Neuronal stem cell (in vitro differentiated cells): ENCODE measurements at regions not wholly inside any gene's neighbourhood (a gene's known extent, or its start where the extent isn't known, plus 50 kb on each side); places are given as distances from the start of the nearest gene placed in this dataset.
A peak's percentile ranks its signal among the peaks of the same experiment; 100 is the strongest.

ENCODE experiments used
- DNase-seq: peaks from one replicate; pipeline ENCODE4 v3.0.0-alpha.2; 2013; ENCODE audit warnings: low spot score
- H2AFZ ChIP-seq: one replicate; pipeline ENCODE4 v1.6.1; 2013; ENCODE audit warnings: mild to moderate bottlenecking, low read length, inconsistent platforms
- H2AK5ac ChIP-seq: 2 replicates; pipeline ENCODE4 v1.6.1; 2013; ENCODE audit warnings: low read depth, mild to moderate bottlenecking, inconsistent platforms, low read length, moderate library complexity, mixed read lengths
- H2BK120ac ChIP-seq: 2 replicates; pipeline ENCODE4 v1.6.1; 2013; ENCODE audit warnings: low read depth, mild to moderate bottlenecking, inconsistent platforms, low read length, moderate library complexity, mixed read lengths
- H2BK12ac ChIP-seq: one replicate; pipeline ENCODE4 v1.6.1; 2013; ENCODE audit warnings: low read length, inconsistent platforms
- H2BK15ac ChIP-seq: 2 replicates; pipeline ENCODE4 v1.6.1; 2013; ENCODE audit warnings: mild to moderate bottlenecking, low read length, inconsistent platforms, mixed read lengths
- H2BK5ac ChIP-seq: one replicate; pipeline ENCODE4 v1.6.1; 2013; ENCODE audit warnings: inconsistent platforms, mild to moderate bottlenecking, low read length, moderate library complexity
- H3K14ac ChIP-seq: one replicate; pipeline ENCODE4 v1.6.1; 2013; ENCODE audit warnings: low read length, inconsistent platforms
- H3K18ac ChIP-seq: 2 replicates; pipeline ENCODE4 v1.6.1; 2013; ENCODE audit warnings: low read length, inconsistent platforms
- H3K23ac ChIP-seq: 2 replicates; pipeline ENCODE4 v1.6.1; 2013; ENCODE audit warnings: low read depth, mild to moderate bottlenecking, mixed read lengths, low read length, inconsistent platforms; ENCODE audit not compliant: poor library complexity
- H3K27ac ChIP-seq: replicated peaks from 3 replicates; pipeline ENCODE4 v1.5.1; 2013; ENCODE audit warnings: low read length, inconsistent platforms
- H3K27me3 ChIP-seq, 3 experiments: 2 replicates each; pipeline ENCODE4 v1.6.1; 2013; ENCODE audit warnings: low read length in 3 of 3, mild to moderate bottlenecking in 2 of 3, inconsistent platforms in 1 of 3, low read depth in 1 of 3, mixed read lengths in 1 of 3, moderate library complexity in 1 of 3; ENCODE audit not compliant: control insufficient read depth in 3 of 3, insufficient read depth in 3 of 3
- H3K36me3 ChIP-seq, 2 donors: replicated peaks in 1 of 2; 2 replicates each; pipeline ENCODE4 v1.6.1; 2013; ENCODE audit warnings: low read length in 2 of 2; ENCODE audit not compliant: control insufficient read depth in 2 of 2, insufficient read depth in 2 of 2
- H3K4ac ChIP-seq: 2 replicates; pipeline ENCODE4 v1.6.1; 2013; ENCODE audit warnings: inconsistent platforms, mild to moderate bottlenecking, low read length, moderate library complexity
- H3K4me1 ChIP-seq, 2 donors: 1 replicate in 1 of 2; 2 replicates in 1 of 2; pipeline ENCODE4 v1.6.1; 2013; ENCODE audit warnings: low read length in 2 of 2, low read depth in 1 of 2; ENCODE audit not compliant: control insufficient read depth in 2 of 2, insufficient read depth in 1 of 2
- H3K4me2 ChIP-seq: one replicate; pipeline ENCODE4 v1.6.1; 2013; ENCODE audit warnings: mild to moderate bottlenecking, low read length, inconsistent platforms; ENCODE audit not compliant: insufficient read depth, poor library complexity, severe bottlenecking
- H3K4me3 ChIP-seq, 2 donors: 2 replicates each; pipeline ENCODE4 v1.5.1; 2013; ENCODE audit warnings: low read length in 2 of 2, mild to moderate bottlenecking in 2 of 2, inconsistent platforms in 1 of 2, moderate library complexity in 1 of 2
- H3K79me1 ChIP-seq: one replicate; pipeline ENCODE4 v1.6.1; 2013; ENCODE audit warnings: low read depth, mild to moderate bottlenecking, inconsistent platforms, low read length, moderate library complexity
- H3K9ac ChIP-seq: one replicate; pipeline ENCODE4 v1.6.1; 2013; ENCODE audit warnings: mild to moderate bottlenecking, low read depth, low read length, inconsistent platforms; ENCODE audit not compliant: poor library complexity
- H3K9me3 ChIP-seq, 2 donors: replicated peaks in 1 of 2; 2 replicates each; pipeline versions ENCODE3 to v1.6.1; 2013; ENCODE audit warnings: low read length in 2 of 2, mild to moderate bottlenecking in 2 of 2, inconsistent platforms in 1 of 2, low read depth in 1 of 2, mixed read lengths in 1 of 2, moderate library complexity in 1 of 2; ENCODE audit not compliant: control insufficient read depth in 2 of 2, insufficient read depth in 1 of 2
- H4K8ac ChIP-seq: one replicate; pipeline ENCODE4 v1.6.1; 2013; ENCODE audit warnings: low read depth, mild to moderate bottlenecking, inconsistent platforms, low read length, moderate library complexity
- H4K91ac ChIP-seq: one replicate; pipeline ENCODE4 v1.6.1; 2013; ENCODE audit warnings: low read length, low read depth, mild to moderate bottlenecking, inconsistent platforms; ENCODE audit not compliant: poor library complexity
- WGBS, 2 donors: extraction: QIAGEN DNeasy Blood & Tissue Kit; methylation state at CpG; one replicate each; pipeline ENCODE4 v1.1.7; 2013; ENCODE audit warnings: missing lambda C conversion rate in 2 of 2, mixed read lengths in 1 of 2; ENCODE audit not compliant: insufficient read length in 2 of 2, insufficient replicate concordance in 1 of 2; ENCODE audit errors: extremely low coverage in 2 of 2; 5-methylcytosine and 5-hydroxymethylcytosine counted together

DNA sequence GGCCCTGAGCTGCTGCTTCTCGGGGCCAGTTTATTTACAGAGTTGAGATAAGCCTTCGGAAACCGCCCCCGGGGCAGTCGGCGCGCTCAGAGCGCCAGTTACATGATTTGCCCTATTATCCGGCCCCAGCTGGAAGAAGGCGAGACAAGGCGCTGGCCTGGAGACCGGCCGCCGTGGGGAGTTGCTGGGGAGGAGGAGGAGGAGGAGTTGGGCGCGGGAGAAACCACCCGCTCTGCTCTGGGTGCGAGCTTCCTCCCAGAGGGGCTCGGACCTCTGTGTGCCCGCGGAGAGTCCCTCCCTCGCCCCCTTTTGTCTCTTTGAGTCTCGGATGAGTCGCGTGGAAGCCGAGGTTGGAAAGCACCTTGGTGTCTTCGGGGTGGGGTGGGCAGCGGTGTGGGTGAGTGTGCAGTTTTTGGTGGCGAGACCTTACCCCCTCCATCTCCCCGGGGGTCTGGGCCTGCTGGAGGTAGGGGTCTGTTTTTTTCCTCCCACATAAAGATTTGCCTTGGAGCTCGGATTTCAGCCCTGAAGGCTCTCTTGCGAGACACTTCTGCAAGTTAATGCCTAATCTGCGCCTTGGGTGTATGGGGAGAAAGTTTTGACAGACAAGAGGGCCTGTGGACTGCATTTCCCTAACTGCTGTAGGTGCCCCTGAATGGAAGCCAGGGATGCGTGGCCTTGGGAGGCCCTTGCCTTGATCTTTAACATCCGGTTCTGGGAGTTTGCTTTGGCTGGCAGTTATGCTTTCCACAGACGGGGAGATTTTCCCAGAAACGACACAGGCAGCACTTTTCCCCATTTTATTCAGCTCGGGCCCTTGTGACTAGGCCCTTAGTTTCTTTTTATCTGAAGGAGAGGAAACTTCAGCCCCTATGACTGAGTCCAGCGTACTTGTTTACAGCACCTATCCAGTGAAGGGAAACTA, 80.0 kb downstream of the NDUFS5 start:
- H3K9me3 ChIP-seq: no peaks in the 10 kb centered on the region
- peak overlapping the region; percentile 84 for H2BK120ac ChIP-seq
- H3K23ac ChIP-seq: peak overlapping the region; percentile 82
- peak overlapping the region; percentile 99 for H2BK5ac ChIP-seq
- H3K18ac ChIP-seq: peak overlapping the region; percentile 99
- peak overlapping the region; percentile 95 for H3K4ac ChIP-seq
- H2AFZ ChIP-seq: peak overlapping the region; percentile 86
- H3K4me1 ChIP-seq: peaks cover 19 to 31% of the 10 kb centered on the region in 2 donors
- H3K4me3 ChIP-seq: peak overlapping the region; percentile 64 to 94
- peak overlapping the region; percentile 86 for H3K14ac ChIP-seq
- no peaks in the 10 kb centered on the region for H3K36me3 ChIP-seq
- no peak overlapping the region for H4K91ac ChIP-seq
- H3K9ac ChIP-seq: peak overlapping the region; percentile 96
- no peaks in the 10 kb centered on the region for H3K27me3 ChIP-seq
- H4K8ac ChIP-seq: peak overlapping the region; percentile 94
- no CpG with 5 or more reads among the region's 39 CpGs for WGBS, 2 donors
- peak overlapping the region; percentile 66 for H3K4me2 ChIP-seq
- peak overlapping the region; percentile 95 for H2AK5ac ChIP-seq
- no peaks in the 10 kb centered on the region for H3K79me1 ChIP-seq
- H3K27ac ChIP-seq: peak overlapping the region; percentile 91
- peak overlapping the region; percentile 18 for H2BK12ac ChIP-seq
- DNase-seq: no peak
- peak overlapping the region; percentile 71 for H2BK15ac ChIP-seq

- Histone ChIP-seq H3K79me1 (no peaks in the 10 kb centered on the region), H3K4me1 (peaks cover 19 to 31% of the 10 kb centered on the region in 2 donors), H2BK12ac (no peak overlapping the region), H3K4me2 (peak overlapping the region; percentile 60), H2AFZ (no peak overlapping the region), H4K8ac (no peak overlapping the region), H3K14ac (no peak overlapping the region), H3K9ac (no peak overlapping the region), H3K27ac (peak overlapping the region; percentile 91), H3K27me3 (no peaks in the 10 kb centered on the region), H2BK5ac (no peak overlapping the region), H2BK15ac (no peak overlapping the region), H3K9me3 (no peaks in the 10 kb centered on the region), H3K18ac (no peak overlapping the region), H3K23ac (no peak overlapping the region), H4K91ac (no peak overlapping the region), H3K36me3 (no peaks in the 10 kb centered on the region), H3K4ac (no peak overlapping the region), H2AK5ac (no peak overlapping the region), H2BK120ac (no peak overlapping the region), H3K4me3 (peak overlapping the region; percentile 28 to 64)
- WGBS, 2 donors: no CpG with 5 or more reads among the region's 4 CpGs
- no peak for DNase-seq
Observed at GRCh38 chr1:39106801-39107327, 80.7 kb downstream of the NDUFS5 start.

DNA sequence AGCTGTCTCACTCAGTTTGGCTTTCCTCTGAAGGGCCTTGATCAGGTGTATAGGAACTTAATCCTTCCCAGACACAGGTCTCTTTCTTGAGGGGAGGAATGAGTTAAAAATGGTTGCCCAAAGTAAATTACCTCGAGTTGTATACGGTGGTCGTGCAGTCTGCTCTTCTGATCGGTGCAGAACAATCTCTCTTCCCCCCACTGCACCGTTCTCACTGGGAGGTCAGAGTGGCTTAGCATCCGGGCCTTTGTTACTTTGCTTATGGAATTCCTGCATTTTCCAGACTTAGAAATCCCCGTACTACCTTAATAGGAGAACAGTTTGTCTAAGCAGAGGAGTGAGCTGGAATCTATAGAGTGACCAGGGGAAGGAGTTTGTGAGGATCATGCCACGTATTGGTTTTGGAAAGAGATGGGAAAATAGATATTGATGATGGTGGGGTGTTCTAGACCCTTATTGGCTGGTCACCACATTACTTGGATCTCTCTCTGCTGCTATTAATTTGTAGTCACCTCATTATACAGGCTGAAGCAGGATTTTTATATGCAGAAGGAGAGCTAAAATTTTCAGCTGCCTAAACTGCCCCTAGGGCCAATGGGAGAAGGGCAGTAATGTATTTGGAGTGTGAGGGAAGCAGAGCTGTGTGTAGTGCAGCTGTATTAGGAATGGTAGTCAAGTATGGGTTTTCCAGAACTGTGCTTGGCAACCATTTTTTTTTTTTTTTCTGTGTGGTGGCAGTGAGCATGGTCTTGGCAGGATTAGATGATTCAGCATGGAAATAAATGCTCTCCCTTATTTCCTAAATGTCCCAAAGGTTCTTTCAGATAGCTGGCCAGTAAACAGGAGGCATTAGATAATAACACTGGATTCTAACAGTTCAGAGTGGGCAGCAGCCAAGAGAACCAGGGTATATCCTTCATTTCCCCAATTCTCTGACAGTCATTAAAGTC, 81.5 kb downstream of the NDUFS5 start:
- no peak overlapping the region for H3K18ac ChIP-seq
- H3K4me3 ChIP-seq: peak overlapping the region; percentile 28 to 64
- H3K14ac ChIP-seq: no peak overlapping the region
- H3K36me3 ChIP-seq: peaks cover 0 to 4% of the 10 kb centered on the region in 2 donors
- peak overlapping the region; percentile 91 for H3K27ac ChIP-seq
- no peak overlapping the region for H2BK120ac ChIP-seq
- no peaks in the 10 kb centered on the region for H3K27me3 ChIP-seq
- no CpG with 5 or more reads among the region's 8 CpGs for WGBS, 2 donors
- no peak overlapping the region for H2BK15ac ChIP-seq
- no peaks in the 10 kb centered on the region for H3K9me3 ChIP-seq
- H2BK5ac ChIP-seq: no peak overlapping the region
- H3K9ac ChIP-seq: no peak overlapping the region
- H3K79me1 ChIP-seq: no peaks in the 10 kb centered on the region
- no peak overlapping the region for H2BK12ac ChIP-seq
- H3K4ac ChIP-seq: no peak overlapping the region
- H3K23ac ChIP-seq: no peak overlapping the region
- peak; percentile 63 for DNase-seq
- no peak overlapping the region for H2AFZ ChIP-seq
- no peak overlapping the region for H4K91ac ChIP-seq
- no peak overlapping the region for H2AK5ac ChIP-seq
- H3K4me2 ChIP-seq: peak overlapping the region; percentile 60
- no peak overlapping the region for H4K8ac ChIP-seq
- H3K4me1 ChIP-seq: peaks cover 18 to 27% of the 10 kb centered on the region in 2 donors
